HCT116 (cell line): ENCODE measurements at regions not wholly inside any gene's neighbourhood (a gene's known extent, or its start where the extent isn't known, plus 50 kb on each side); places are given as distances from the start of the nearest gene placed in this dataset.

Experiments used
- CTCF ChIP-seq, 3 experiments: fragments of 200-600 bp in 1 of 3; sonication (generic) in 1 of 3; IDR thresholded peaks in 2 of 3; conservative IDR thresholded peaks in 1 of 3; 2 replicates each; pipeline ENCODE4 v1.5.1; 2012 to 2017; ENCODE audit warnings: low read depth in 2 of 3, low read length in 2 of 3, antibody characterized with exemption in 1 of 3, borderline replicate concordance in 1 of 3, control low read depth in 1 of 3, mild to moderate bottlenecking in 1 of 3, mixed read lengths in 1 of 3, mixed run types in 1 of 3, moderate library complexity in 1 of 3; ENCODE audit not compliant: insufficient read depth in 1 of 3
- EGR1 ChIP-seq: IDR thresholded peaks from 2 replicates; pipeline ENCODE4 v1.6.1; 2012; ENCODE audit warnings: low read depth
- EZH2 ChIP-seq: fragments of 200-600 bp; sonication (generic); IDR thresholded peaks from 2 replicates; pipeline ENCODE4 v1.6.1; 2017; ENCODE audit warnings: antibody characterized with exemption, mixed run types
- POLR2A ChIP-seq: IDR thresholded peaks from 2 replicates; pipeline ENCODE4 v1.7.0; 2011; ENCODE audit warnings: borderline replicate concordance; ENCODE audit not compliant: insufficient read depth, insufficient read length; ENCODE audit errors: extremely low read depth
- POLR2AphosphoS5 ChIP-seq: IDR thresholded peaks from 2 replicates; pipeline ENCODE4 v1.6.1; 2011; ENCODE audit warnings: mild to moderate bottlenecking, low read depth, low read length, moderate library complexity
- SIN3A ChIP-seq: IDR thresholded peaks from 2 replicates; pipeline ENCODE4 v1.6.1; 2012; ENCODE audit warnings: low read depth
- SP1 ChIP-seq: IDR thresholded peaks from 2 replicates; pipeline ENCODE4 v1.6.1; 2012; ENCODE audit warnings: low read depth
- ZFX ChIP-seq: fragments of 450-650 bp; IDR thresholded peaks from 2 replicates; pipeline ENCODE4 v1.6.1; 2017
- ZNF274 ChIP-seq: fragments of 200-500 bp; sonication (Bioruptor generic); IDR thresholded peaks from 2 replicates; pipeline ENCODE4 v1.6.1; 2014; ENCODE audit warnings: mild to moderate bottlenecking, low read depth, low read length, inconsistent platforms

GRCh38 chr5:92051741-92052140 lies 668.6 kb upstream of the ARRDC3 start:
- no peak for TF ChIP-seq CTCF (IDR thresholded peaks at IDR 0.05 in 2 of 3, conservative IDR thresholded peaks at IDR 0.05 in 1 of 3; ENCODE audit: borderline replicate concordance in 1 of 3, insufficient read depth in 1 of 3, low read depth in 2 of 3, low read length in 2 of 3)
- TF ChIP-seq POLR2A = no peak
- no peak for TF ChIP-seq ZNF274
- TF ChIP-seq SIN3A = no peak
- no peak for TF ChIP-seq ZFX
- TF ChIP-seq POLR2AphosphoS5 = no peak
- TF ChIP-seq EGR1 = no peak
- no peak for TF ChIP-seq SP1
- no peak for TF ChIP-seq EZH2
